HepG2 (cell line): ENCODE measurements at regions not wholly inside any gene's neighbourhood (a gene's known extent, or its start where the extent isn't known, plus 50 kb on each side); places are given as distances from the start of the nearest gene placed in this dataset.

ENCODE experiments used
- EHMT2 ChIP-seq: fragments of 200-600 bp; sonication (generic); IDR thresholded peaks from 2 replicates; pipeline ENCODE4 v1.7.0; 2017; ENCODE audit warnings: antibody characterized with exemption, low read depth, low read length, borderline replicate concordance
- EZH2 ChIP-seq: conservative IDR thresholded peaks from 2 replicates; pipeline ENCODE4 v1.6.1; 2012; ENCODE audit warnings: mild to moderate bottlenecking, low read depth, low read length, moderate library complexity
- ZFP36 ChIP-seq: fragments of 150-350 bp; IDR thresholded peaks from 2 replicates; pipeline ENCODE4 v1.6.1; 2018; ENCODE audit warnings: borderline replicate concordance, low read length, low read depth; ENCODE audit not compliant: partially characterized antibody
- ZNF333 ChIP-seq: sonication (generic); formaldehyde crosslinking; IDR thresholded peaks from 2 replicates; pipeline ENCODE4 v1.4.0; 2020; ENCODE audit warnings: mild to moderate bottlenecking, missing genetic modification reagents, borderline replicate concordance
- ZNF530 ChIP-seq: sonication (generic); formaldehyde crosslinking; IDR thresholded peaks from 2 replicates; pipeline ENCODE4 v1.5.0; 2020; ENCODE audit warnings: low read depth, mild to moderate bottlenecking, missing genetic modification reagents
- ZNF7 ChIP-seq: IDR thresholded peaks from 2 replicates; pipeline ENCODE4 v1.6.1; 2016; ENCODE audit warnings: missing biosample characterization, missing genetic modification reagents
- TF ChIP-seq, protein P1 (sequence below): IDR thresholded peaks from 2 replicates; pipeline ENCODE4 v1.6.1; 2012; ENCODE audit warnings: inconsistent platforms

DNA sequence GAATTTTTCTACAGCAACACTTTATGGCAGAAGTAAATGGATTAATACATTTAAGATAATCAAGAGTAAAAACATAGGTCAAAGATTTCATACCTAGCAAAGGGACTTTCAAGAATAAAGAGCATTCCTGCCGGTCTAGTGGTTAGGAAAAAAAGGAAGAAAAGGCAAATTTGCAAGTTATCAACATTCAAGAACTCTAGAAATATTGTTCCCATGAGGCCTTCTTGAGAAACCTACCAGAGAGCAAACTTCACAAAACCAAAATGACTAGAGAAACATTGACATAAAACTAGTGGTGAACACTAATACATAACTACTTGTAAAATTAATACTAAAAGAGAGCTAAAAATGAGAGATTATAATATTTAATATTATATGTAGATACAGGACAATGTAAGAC, 320.2 kb upstream of the RGMB start:
- TF ChIP-seq, protein P1, sequence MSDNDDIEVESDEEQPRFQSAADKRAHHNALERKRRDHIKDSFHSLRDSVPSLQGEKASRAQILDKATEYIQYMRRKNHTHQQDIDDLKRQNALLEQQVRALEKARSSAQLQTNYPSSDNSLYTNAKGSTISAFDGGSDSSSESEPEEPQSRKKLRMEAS, result no peak
- TF ChIP-seq EZH2, result no peak
- TF ChIP-seq ZNF7 (CRISPR knock-in tag), result no peak
- no peak for TF ChIP-seq ZFP36
- TF ChIP-seq ZNF530 (CRISPR knock-in tag), result no peak
- no peak for TF ChIP-seq ZNF333 (CRISPR knock-in tag)
- no peak for TF ChIP-seq EHMT2
